HG02798 (cell line): ENCODE measurements at regions not wholly inside any gene's neighbourhood (a gene's known extent, or its start where the extent isn't known, plus 50 kb on each side); places are given as distances from the start of the nearest gene placed in this dataset.
"Not testable (repeated sequence)": the region's sequence is repeated elsewhere in the genome, so short reads cannot be mapped to it uniquely, and the experiment has no call there.

ENCODE experiments used
- ATAC-seq: cut with Tn5 transposase; IDR thresholded peaks from one replicate; pipeline ENCODE4 v1.9.1; 2021; ENCODE audit warnings: mild to moderate bottlenecking; ENCODE audit not compliant: unreplicated experiment, poor library complexity

- ATAC-seq, result no peak
Measured at GRCh38 chr5:109580225-109580624, 109.5 kb upstream of the MAN2A1 start.

- no peak for ATAC-seq
Measured at GRCh38 chr5:109575506-109575905, 114.2 kb upstream of the MAN2A1 start.

GRCh38 chr5:109574985-109575384 lies 114.7 kb upstream of the MAN2A1 start:
- no peak for ATAC-seq

GRCh38 chr5:109573766-109574165 lies 116.0 kb upstream of the MAN2A1 start:
- ATAC-seq, result no peak

- ATAC-seq, result no peak
Measured at GRCh38 chr5:109573256-109573655, 116.5 kb upstream of the MAN2A1 start.

GRCh38 chr5:109571785-109572184 lies 117.9 kb upstream of the MAN2A1 start:
- no peak for ATAC-seq

- ATAC-seq, result no peak
Measured at GRCh38 chr5:109570362-109570874, 119.3 kb upstream of the MAN2A1 start.

GRCh38 chr5:109567374-109568044 lies 122.2 kb upstream of the MAN2A1 start:
- no peak for ATAC-seq

- no peak for ATAC-seq
Measured at GRCh38 chr5:109566361-109566760, 123.4 kb upstream of the MAN2A1 start.

- no peak for ATAC-seq
Measured at GRCh38 chr5:109563739-109564138, 126.0 kb upstream of the MAN2A1 start.

- no peak for ATAC-seq
Measured at GRCh38 chr5:109563189-109563588, 126.5 kb upstream of the MAN2A1 start.

- no peak for ATAC-seq
Measured at GRCh38 chr5:109562441-109562840, 127.3 kb upstream of the MAN2A1 start.

- ATAC-seq, result no peak
Measured at GRCh38 chr5:109561447-109561846, 128.3 kb upstream of the MAN2A1 start.

- no peak for ATAC-seq
Measured at GRCh38 chr5:109560554-109560953, 129.2 kb upstream of the MAN2A1 start.

GRCh38 chr5:109558952-109559351 lies 130.8 kb upstream of the MAN2A1 start:
- ATAC-seq, result no peak

GRCh38 chr5:109558364-109558763 lies 131.4 kb upstream of the MAN2A1 start:
- no peak for ATAC-seq

GRCh38 chr5:109553846-109554245 lies 135.9 kb upstream of the MAN2A1 start:
- ATAC-seq, result no peak

GRCh38 chr5:109551234-109551633 lies 138.5 kb upstream of the MAN2A1 start:
- not testable (repeated sequence) for ATAC-seq

GRCh38 chr5:109550077-109550476 lies 139.7 kb upstream of the MAN2A1 start:
- no peak for ATAC-seq

GRCh38 chr5:109546461-109546860 lies 136.7 kb upstream of the PJA2 start:
- ATAC-seq, result no peak

GRCh38 chr5:109544873-109545272 lies 135.1 kb upstream of the PJA2 start:
- not testable (repeated sequence) for ATAC-seq

GRCh38 chr5:109538692-109539091 lies 128.9 kb upstream of the PJA2 start:
- not testable (repeated sequence) for ATAC-seq
